Prostate gland (tissue), 1 donor: ENCODE measurements at regions not wholly inside any gene's neighbourhood (a gene's known extent, or its start where the extent isn't known, plus 50 kb on each side); places are given as distances from the start of the nearest gene placed in this dataset.

Source experiments
- POLR2A ChIP-seq: fragments of 450-650 bp; IDR thresholded peaks from one replicate; pipeline ENCODE4 v1.6.1; 2016; ENCODE audit warnings: antibody characterized with exemption, mild to moderate bottlenecking
- POLR2AphosphoS5 ChIP-seq: sonication (generic); formaldehyde crosslinking; IDR thresholded peaks from one replicate; pipeline ENCODE4 v1.6.1; 2017; ENCODE audit warnings: antibody characterized with exemption

GRCh38 chr5:67306965-67307607 is 110.5 kb upstream of the CD180 start:
- TF ChIP-seq POLR2A (no peak), POLR2AphosphoS5 (no peak)
